H9 (cell line): ENCODE measurements at regions not wholly inside any gene's neighbourhood (a gene's known extent, or its start where the extent isn't known, plus 50 kb on each side); places are given as distances from the start of the nearest gene placed in this dataset.

Source experiments
- DNase-seq: peaks from one replicate; pipeline ENCODE4 v3.0.0-alpha.2; 2017
- H2AFZ ChIP-seq: one replicate; pipeline ENCODE4 v1.6.1; 2013; ENCODE audit warnings: mild to moderate bottlenecking, low read length, control low read depth, moderate library complexity
- H2AK5ac ChIP-seq: 2 replicates; pipeline ENCODE4 v1.6.1; 2013; ENCODE audit warnings: low read length, control low read depth, mixed read lengths; ENCODE audit not compliant: insufficient read length
- H2BK120ac ChIP-seq: one replicate; pipeline ENCODE4 v1.6.1; 2013; ENCODE audit warnings: low read depth, mild to moderate bottlenecking, low read length, control low read depth, inconsistent platforms; ENCODE audit not compliant: poor library complexity, severe bottlenecking
- H2BK12ac ChIP-seq: 2 replicates; pipeline ENCODE4 v1.6.1; 2013; ENCODE audit warnings: low read length, control low read depth, mixed read lengths, low read depth; ENCODE audit not compliant: insufficient read length
- H2BK15ac ChIP-seq: 2 replicates; pipeline ENCODE4 v1.6.1; 2013; ENCODE audit warnings: low read depth, low read length, control low read depth
- H2BK20ac ChIP-seq: one replicate; pipeline ENCODE4 v1.6.1; 2013; ENCODE audit warnings: low read depth, mild to moderate bottlenecking, low read length, control low read depth, inconsistent platforms; ENCODE audit not compliant: poor library complexity, severe bottlenecking
- H2BK5ac ChIP-seq: 2 replicates; pipeline ENCODE4 v1.6.1; 2013; ENCODE audit warnings: low read length, control low read depth, mixed read lengths; ENCODE audit not compliant: insufficient read length
- H3K14ac ChIP-seq: 2 replicates; pipeline ENCODE4 v1.6.1; 2013; ENCODE audit warnings: low read length, control low read depth; ENCODE audit not compliant: insufficient read depth
- H3K18ac ChIP-seq: 2 replicates; pipeline ENCODE4 v1.6.1; 2013; ENCODE audit warnings: low read depth, mild to moderate bottlenecking, mixed read lengths, low read length, control low read depth; ENCODE audit not compliant: insufficient read length
- H3K23ac ChIP-seq: 2 replicates; pipeline ENCODE4 v1.6.1; 2013; ENCODE audit warnings: low read length, control low read depth, mixed read lengths, low read depth; ENCODE audit not compliant: insufficient read length
- H3K23me2 ChIP-seq: 2 replicates; pipeline ENCODE4 v1.6.1; 2013; ENCODE audit warnings: low read depth, mild to moderate bottlenecking, mixed read lengths, low read length, control low read depth; ENCODE audit not compliant: insufficient read length, poor library complexity, severe bottlenecking
- H3K27ac ChIP-seq: 2 replicates; pipeline ENCODE4 v1.5.1; 2013; ENCODE audit warnings: low read length, control low read depth, mixed read lengths, low read depth; ENCODE audit not compliant: insufficient read length
- H3K27me3 ChIP-seq: 2 replicates; pipeline ENCODE4 v1.6.1; 2013; ENCODE audit warnings: low read length, control low read depth, inconsistent platforms; ENCODE audit not compliant: insufficient read depth
- H3K4ac ChIP-seq: 2 replicates; pipeline ENCODE4 v1.6.1; 2013; ENCODE audit warnings: low read depth, mild to moderate bottlenecking, control low read depth, inconsistent platforms, low read length, moderate library complexity
- H3K4me1 ChIP-seq: 2 replicates; pipeline ENCODE4 v1.6.1; 2013; ENCODE audit warnings: low read length, control low read depth, inconsistent platforms; ENCODE audit not compliant: insufficient read depth
- H3K4me2 ChIP-seq: 2 replicates; pipeline ENCODE4 v1.6.1; 2013; ENCODE audit warnings: low read length, control low read depth, mixed read lengths; ENCODE audit not compliant: insufficient read length, insufficient read depth
- H3K56ac ChIP-seq: 2 replicates; pipeline ENCODE4 v1.6.1; 2013; ENCODE audit warnings: low read depth, mild to moderate bottlenecking, mixed read lengths, low read length, control low read depth; ENCODE audit not compliant: insufficient read length
- H3K79me1 ChIP-seq: 2 replicates; pipeline ENCODE4 v1.6.1; 2013; ENCODE audit warnings: low read depth, mild to moderate bottlenecking, moderate library complexity, low read length, control low read depth, inconsistent platforms; ENCODE audit not compliant: insufficient read depth, poor library complexity, severe bottlenecking
- H3K79me2 ChIP-seq: 2 replicates; pipeline ENCODE4 v1.6.1; 2013; ENCODE audit warnings: low read length, control low read depth, inconsistent platforms; ENCODE audit not compliant: insufficient read depth
- H3K9ac ChIP-seq: 2 replicates; pipeline ENCODE4 v1.6.1; 2013; ENCODE audit warnings: low read length, control low read depth, mixed read lengths; ENCODE audit not compliant: insufficient read length; ENCODE audit errors: extremely low read depth
- H3K9me3 ChIP-seq: one replicate; pipeline ENCODE4 v1.6.1; 2013; ENCODE audit warnings: low read depth, low read length, inconsistent platforms; ENCODE audit not compliant: control insufficient read depth
- H3T11ph ChIP-seq: one replicate; pipeline ENCODE4 v1.6.1; 2013; ENCODE audit warnings: mild to moderate bottlenecking, low read length, control low read depth, inconsistent platforms
- H4K20me1 ChIP-seq: one replicate; pipeline ENCODE4 v1.6.1; 2013; ENCODE audit not compliant: control insufficient read depth, insufficient read length, insufficient read depth
- H4K5ac ChIP-seq: 2 replicates; pipeline ENCODE4 v1.6.1; 2013; ENCODE audit warnings: low read depth, mild to moderate bottlenecking, mixed read lengths, low read length, control low read depth; ENCODE audit not compliant: insufficient read length
- H4K8ac ChIP-seq: replicated peaks from 2 replicates; pipeline ENCODE4 v1.6.1; 2013; ENCODE audit warnings: low read length, control low read depth, mixed read lengths, low read depth; ENCODE audit not compliant: insufficient read length
- H4K91ac ChIP-seq: 2 replicates; pipeline ENCODE4 v1.6.1; 2013; ENCODE audit warnings: low read depth, mild to moderate bottlenecking, moderate library complexity, mixed read lengths, low read length, control low read depth; ENCODE audit not compliant: insufficient read length
- H3K27ac Mint-ChIP-seq, 3 experiments: 2 replicates in 2 of 3; 3 replicates in 1 of 3; pipeline ENCODE4 v1.8.0; 2020 to 2021; ENCODE audit warnings: mixed read lengths in 3 of 3, mild to moderate bottlenecking in 1 of 3, moderate library complexity in 1 of 3
- H3K27me3 Mint-ChIP-seq: 2 replicates; pipeline ENCODE4 v1.8.0; 2021; ENCODE audit warnings: low read depth, mild to moderate bottlenecking, moderate library complexity, mixed read lengths
- H3K36me3 Mint-ChIP-seq, 3 experiments: 2 replicates in 2 of 3; 3 replicates in 1 of 3; pipeline ENCODE4 v1.8.0; 2020 to 2021; ENCODE audit warnings: low read depth in 3 of 3, mixed read lengths in 3 of 3; ENCODE audit not compliant: insufficient read depth in 1 of 3
- H3K4me1 Mint-ChIP-seq, 2 experiments: 2 replicates each; pipeline ENCODE4 v1.8.0; 2020; ENCODE audit warnings: mixed read lengths in 2 of 2
- H3K4me3 Mint-ChIP-seq, 2 experiments: 2 replicates in 1 of 2; 3 replicates in 1 of 2; pipeline ENCODE4 v1.8.0; 2020 to 2021; ENCODE audit warnings: mild to moderate bottlenecking in 2 of 2, mixed read lengths in 2 of 2, moderate library complexity in 1 of 2
- H3K9me3 Mint-ChIP-seq, 2 experiments: 2 replicates in 1 of 2; 3 replicates in 1 of 2; pipeline ENCODE4 v1.8.0; 2020; ENCODE audit warnings: mild to moderate bottlenecking in 2 of 2, mixed read lengths in 2 of 2, moderate library complexity in 1 of 2
- WGBS: extraction: QIAGEN DNeasy Blood & Tissue Kit; methylation state at CpG from one replicate; pipeline ENCODE4 v1.1.7; 2013; ENCODE audit warnings: missing lambda C conversion rate, low lambda C conversion rate, mixed read lengths; ENCODE audit not compliant: insufficient read length; ENCODE audit errors: extremely low coverage; 5-methylcytosine and 5-hydroxymethylcytosine counted together
- TF ChIP-seq, protein P1 (sequence below): fragments of 200-600 bp; sonication (generic); conservative IDR thresholded peaks from 3 replicates; pipeline ENCODE4 v1.8.0; 2021; ENCODE audit warnings: antibody characterized with exemption, mild to moderate bottlenecking

DNA sequence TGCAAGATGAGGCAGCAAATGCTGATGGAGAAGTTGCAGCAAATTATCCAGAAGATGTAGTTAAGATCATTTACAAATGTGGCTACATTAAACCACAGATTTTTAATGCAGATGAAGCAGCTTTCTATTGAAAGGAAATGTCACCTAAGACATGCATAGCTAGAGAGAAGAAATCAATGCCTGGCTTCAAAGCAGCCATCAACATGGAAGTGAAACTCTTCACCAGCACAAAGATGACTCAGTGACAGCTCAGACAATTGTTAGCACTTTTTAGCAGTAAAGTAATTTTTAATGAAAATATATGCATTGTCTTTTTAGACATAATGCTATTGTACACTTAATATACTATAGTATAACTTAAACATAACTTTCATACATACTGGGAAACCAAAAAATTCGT lies 71.4 kb downstream of the FANCF start:
- no peaks in the 10 kb centered on the region for H3K23me2 ChIP-seq
- no peak overlapping the region for H4K5ac ChIP-seq
- no CpG with 5 or more reads among the region's 1 CpG for WGBS
- no peak overlapping the region for H4K91ac ChIP-seq
- H3K79me1 ChIP-seq, result no peaks in the 10 kb centered on the region
- H3K9me3 ChIP-seq, result no peaks in the 10 kb centered on the region
- no peak overlapping the region for H3K56ac ChIP-seq
- no peak overlapping the region for H3T11ph ChIP-seq
- H3K9ac ChIP-seq, result no peak overlapping the region
- no peak overlapping the region for H3K18ac ChIP-seq
- H3K27ac ChIP-seq, result no peak overlapping the region
- H2AFZ ChIP-seq, result no peak overlapping the region
- H3K79me2 ChIP-seq, result no peaks in the 10 kb centered on the region
- H3K4ac ChIP-seq, result no peak overlapping the region
- no peak overlapping the region for H2BK5ac ChIP-seq
- H2BK20ac ChIP-seq, result no peak overlapping the region
- no peak overlapping the region for H2BK120ac ChIP-seq
- H2BK12ac ChIP-seq, result no peak overlapping the region
- Mint-ChIP-seq H3K4me3 (no peak overlapping the region), H3K36me3 (no peaks in the 10 kb centered on the region), H3K27ac (no peak overlapping the region), H3K9me3 (no peaks in the 10 kb centered on the region), H3K4me1 (peaks cover 9 to 17% of the 10 kb centered on the region in 2 experiments), H3K27me3 (no peaks in the 10 kb centered on the region; the same call in 1 of the 2 replicates)
- H4K20me1 ChIP-seq, result no peaks in the 10 kb centered on the region
- H3K4me2 ChIP-seq, result no peak overlapping the region
- H3K23ac ChIP-seq, result no peak overlapping the region
- no peaks in the 10 kb centered on the region; the same call in 1 of the 2 replicates for H3K4me1 ChIP-seq
- no peak overlapping the region for H2AK5ac ChIP-seq
- no peak overlapping the region for H4K8ac ChIP-seq
- no peaks in the 10 kb centered on the region for H3K27me3 ChIP-seq
- TF ChIP-seq, protein P1, sequence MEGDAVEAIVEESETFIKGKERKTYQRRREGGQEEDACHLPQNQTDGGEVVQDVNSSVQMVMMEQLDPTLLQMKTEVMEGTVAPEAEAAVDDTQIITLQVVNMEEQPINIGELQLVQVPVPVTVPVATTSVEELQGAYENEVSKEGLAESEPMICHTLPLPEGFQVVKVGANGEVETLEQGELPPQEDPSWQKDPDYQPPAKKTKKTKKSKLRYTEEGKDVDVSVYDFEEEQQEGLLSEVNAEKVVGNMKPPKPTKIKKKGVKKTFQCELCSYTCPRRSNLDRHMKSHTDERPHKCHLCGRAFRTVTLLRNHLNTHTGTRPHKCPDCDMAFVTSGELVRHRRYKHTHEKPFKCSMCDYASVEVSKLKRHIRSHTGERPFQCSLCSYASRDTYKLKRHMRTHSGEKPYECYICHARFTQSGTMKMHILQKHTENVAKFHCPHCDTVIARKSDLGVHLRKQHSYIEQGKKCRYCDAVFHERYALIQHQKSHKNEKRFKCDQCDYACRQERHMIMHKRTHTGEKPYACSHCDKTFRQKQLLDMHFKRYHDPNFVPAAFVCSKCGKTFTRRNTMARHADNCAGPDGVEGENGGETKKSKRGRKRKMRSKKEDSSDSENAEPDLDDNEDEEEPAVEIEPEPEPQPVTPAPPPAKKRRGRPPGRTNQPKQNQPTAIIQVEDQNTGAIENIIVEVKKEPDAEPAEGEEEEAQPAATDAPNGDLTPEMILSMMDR, result no peak
- DNase-seq, result no peak
- no peak overlapping the region for H2BK15ac ChIP-seq
- no peak overlapping the region for H3K14ac ChIP-seq
